ENCODE measurements at regions not wholly inside any gene's neighbourhood (a gene's known extent, or its start where the extent isn't known, plus 50 kb on each side); places are given as distances from the start of the nearest gene placed in this dataset.

- ATAC-seq = no peak
- peaks cover 24% of the 10 kb centered on the region for H3K9me3 Mint-ChIP-seq
- H3K4me2 ChIP-seq = no peak overlapping the region
- no peak for DNase-seq (ENCODE audit: low spot score)
- peaks cover 19% of the 10 kb centered on the region for H3K36me3 Mint-ChIP-seq (ENCODE audit: low read depth)
- peaks cover 5% of the 10 kb centered on the region; the same call in 2 of the 3 replicates for H3K4me1 Mint-ChIP-seq
- no peak overlapping the region for H3K4me3 Mint-ChIP-seq
- no peaks in the 10 kb centered on the region for H3K4me1 ChIP-seq (ENCODE audit: insufficient read depth)
- H3K79me2 ChIP-seq (replicated peaks; ENCODE audit: insufficient read depth) = no peaks in the 10 kb centered on the region
- H3F3A ChIP-seq (replicated peaks; ENCODE audit: low read depth) = no peaks in the 10 kb centered on the region
- H3K36me3 ChIP-seq (ENCODE audit: insufficient read depth) = peaks cover 3% of the 10 kb centered on the region; the same call in 1 of the 2 replicates
- H4K20me1 ChIP-seq (replicated peaks; ENCODE audit: insufficient read depth) = no peaks in the 10 kb centered on the region
- H3K9me2 ChIP-seq (ENCODE audit: insufficient read depth) = no peaks in the 10 kb centered on the region; the same call in 1 of the 2 replicates
- no peak overlapping the region for H3K4me3 ChIP-seq
- H2AFZ ChIP-seq = no peak overlapping the region
- H3K27ac Mint-ChIP-seq = no peak overlapping the region
- H3K27me3 Mint-ChIP-seq (ENCODE audit: insufficient read depth, low read depth, poor library complexity) = peaks cover 4% of the 10 kb centered on the region
- no peak overlapping the region for H3K27ac ChIP-seq (ENCODE audit: low read depth)
- H3K27me3 ChIP-seq (ENCODE audit: insufficient read depth) = no peaks in the 10 kb centered on the region
- TF ChIP-seq EZH2phosphoT487 (IDR thresholded peaks at IDR 0.05; ENCODE audit: unreplicated experiment) (no peak), POLR2AphosphoS5 (IDR thresholded peaks at IDR 0.05; ENCODE audit: low read depth) (no peak), ZNF114 (CRISPR knock-in tag; IDR thresholded peaks at IDR 0.05) (no peak), NANOG (IDR thresholded peaks at IDR 0.05; ENCODE audit: borderline replicate concordance) (no peak), ZNF462 (CRISPR knock-in tag; IDR thresholded peaks at IDR 0.05) (no peak), CREB1 (CRISPR knock-in tag; IDR thresholded peaks at IDR 0.05; ENCODE audit: low read depth) (no peak)
- TF ChIP-seq, protein P1, sequence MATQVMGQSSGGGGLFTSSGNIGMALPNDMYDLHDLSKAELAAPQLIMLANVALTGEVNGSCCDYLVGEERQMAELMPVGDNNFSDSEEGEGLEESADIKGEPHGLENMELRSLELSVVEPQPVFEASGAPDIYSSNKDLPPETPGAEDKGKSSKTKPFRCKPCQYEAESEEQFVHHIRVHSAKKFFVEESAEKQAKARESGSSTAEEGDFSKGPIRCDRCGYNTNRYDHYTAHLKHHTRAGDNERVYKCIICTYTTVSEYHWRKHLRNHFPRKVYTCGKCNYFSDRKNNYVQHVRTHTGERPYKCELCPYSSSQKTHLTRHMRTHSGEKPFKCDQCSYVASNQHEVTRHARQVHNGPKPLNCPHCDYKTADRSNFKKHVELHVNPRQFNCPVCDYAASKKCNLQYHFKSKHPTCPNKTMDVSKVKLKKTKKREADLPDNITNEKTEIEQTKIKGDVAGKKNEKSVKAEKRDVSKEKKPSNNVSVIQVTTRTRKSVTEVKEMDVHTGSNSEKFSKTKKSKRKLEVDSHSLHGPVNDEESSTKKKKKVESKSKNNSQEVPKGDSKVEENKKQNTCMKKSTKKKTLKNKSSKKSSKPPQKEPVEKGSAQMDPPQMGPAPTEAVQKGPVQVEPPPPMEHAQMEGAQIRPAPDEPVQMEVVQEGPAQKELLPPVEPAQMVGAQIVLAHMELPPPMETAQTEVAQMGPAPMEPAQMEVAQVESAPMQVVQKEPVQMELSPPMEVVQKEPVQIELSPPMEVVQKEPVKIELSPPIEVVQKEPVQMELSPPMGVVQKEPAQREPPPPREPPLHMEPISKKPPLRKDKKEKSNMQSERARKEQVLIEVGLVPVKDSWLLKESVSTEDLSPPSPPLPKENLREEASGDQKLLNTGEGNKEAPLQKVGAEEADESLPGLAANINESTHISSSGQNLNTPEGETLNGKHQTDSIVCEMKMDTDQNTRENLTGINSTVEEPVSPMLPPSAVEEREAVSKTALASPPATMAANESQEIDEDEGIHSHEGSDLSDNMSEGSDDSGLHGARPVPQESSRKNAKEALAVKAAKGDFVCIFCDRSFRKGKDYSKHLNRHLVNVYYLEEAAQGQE (IDR thresholded peaks at IDR 0.05; ENCODE audit: unreplicated experiment) = no peak
- TF ChIP-seq, protein P2, sequence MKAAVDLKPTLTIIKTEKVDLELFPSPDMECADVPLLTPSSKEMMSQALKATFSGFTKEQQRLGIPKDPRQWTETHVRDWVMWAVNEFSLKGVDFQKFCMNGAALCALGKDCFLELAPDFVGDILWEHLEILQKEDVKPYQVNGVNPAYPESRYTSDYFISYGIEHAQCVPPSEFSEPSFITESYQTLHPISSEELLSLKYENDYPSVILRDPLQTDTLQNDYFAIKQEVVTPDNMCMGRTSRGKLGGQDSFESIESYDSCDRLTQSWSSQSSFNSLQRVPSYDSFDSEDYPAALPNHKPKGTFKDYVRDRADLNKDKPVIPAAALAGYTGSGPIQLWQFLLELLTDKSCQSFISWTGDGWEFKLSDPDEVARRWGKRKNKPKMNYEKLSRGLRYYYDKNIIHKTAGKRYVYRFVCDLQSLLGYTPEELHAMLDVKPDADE (IDR thresholded peaks at IDR 0.05) = no peak
Measured at GRCh38 chr14:104477666-104478380, 101.7 kb upstream of the C14orf180 start.

Data from GM23338 (cell line).